ENCODE measurements at regions not wholly inside any gene's neighbourhood (a gene's known extent, or its start where the extent isn't known, plus 50 kb on each side); places are given as distances from the start of the nearest gene placed in this dataset.
"Not testable (repeated sequence)": the region's sequence is repeated elsewhere in the genome, so short reads cannot be mapped to it uniquely, and the experiment has no call there.

DNA sequence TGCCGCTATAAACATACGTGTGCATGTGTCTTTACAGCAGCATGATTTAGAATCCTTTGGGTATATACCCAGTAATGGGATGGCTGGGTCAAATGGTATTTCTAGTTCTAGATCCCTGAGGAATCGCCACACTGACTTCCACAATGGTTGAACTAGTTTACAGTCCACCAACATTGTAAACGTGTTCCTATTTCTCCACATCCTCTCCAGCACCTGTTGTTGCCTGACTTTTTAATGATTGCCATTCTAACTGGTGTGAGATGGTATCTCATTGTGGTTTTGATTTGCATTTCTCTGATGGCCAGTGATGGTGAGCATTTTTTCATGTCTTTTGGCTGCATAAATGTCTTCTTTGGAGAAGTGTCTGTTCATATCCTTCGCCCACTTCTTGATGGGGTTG is 121.1 kb downstream of the CRYBB2 start:
- H4K5ac ChIP-seq (ENCODE audit: insufficient read length, low read depth, low read length); H3K4me1 ChIP-seq (replicated peaks in 1 of 4; ENCODE audit: control insufficient read depth in 3 of 4, insufficient read depth in 4 of 4, low read length in 3 of 4); H3K4me3 ChIP-seq (ENCODE audit: extremely low read depth in 1 of 4, insufficient read depth in 2 of 4, low read depth in 3 of 4, low read length in 4 of 4); H3K14ac ChIP-seq (ENCODE audit: insufficient read length); H4K8ac ChIP-seq (ENCODE audit: extremely low read depth, insufficient read depth, low read length); H3K27ac ChIP-seq (ENCODE audit: low read depth, low read length); H3K23ac ChIP-seq (ENCODE audit: insufficient read length); H2BK12ac ChIP-seq (ENCODE audit: low read depth, low read length); H4K20me1 ChIP-seq (replicated peaks in 1 of 2; ENCODE audit: control insufficient read depth in 1 of 2, insufficient read depth in 2 of 2, low read length in 2 of 2); H2BK15ac ChIP-seq (ENCODE audit: low read length); CTCF ChIA-PET (ENCODE audit: partially characterized antibody); H3K36me3 ChIP-seq (ENCODE audit: control insufficient read depth in 2 of 4, insufficient read depth in 4 of 4, low read length in 3 of 4); DNase-seq (ENCODE audit: low read depth in 1 of 2, low spot score in 2 of 2); H3K56ac ChIP-seq (replicated peaks; ENCODE audit: insufficient read length, low read depth, low read length); H2BK120ac ChIP-seq (replicated peaks; ENCODE audit: low read depth, low read length); H3K27me3 ChIP-seq (replicated peaks in 1 of 4; ENCODE audit: control insufficient read depth in 3 of 4, extremely low read depth in 1 of 4, insufficient read depth in 3 of 4, low read length in 3 of 4); H3K4ac ChIP-seq (replicated peaks; ENCODE audit: insufficient read length, low read depth, low read length); POLR2A ChIA-PET (ENCODE audit: partially characterized antibody); H3K18ac ChIP-seq (ENCODE audit: extremely low read depth, low read length); FAIRE-seq; H2AK5ac ChIP-seq (ENCODE audit: low read depth, low read length); H3K79me2 ChIP-seq (ENCODE audit: control insufficient read depth in 1 of 2, insufficient read depth in 2 of 2, low read length in 2 of 2); H3K9ac ChIP-seq (replicated peaks in 1 of 4; ENCODE audit: extremely low read depth in 1 of 4, low read depth in 3 of 4, low read length in 3 of 4); H3K79me1 ChIP-seq (ENCODE audit: low read depth, low read length); H3K4me2 ChIP-seq (ENCODE audit: insufficient read depth in 1 of 2, low read depth in 2 of 2, low read length in 2 of 2); H3K23me2 ChIP-seq (ENCODE audit: low read depth, low read length); H2AFZ ChIP-seq (ENCODE audit: low read length); H2BK5ac ChIP-seq (ENCODE audit: low read depth, low read length); H2BK20ac ChIP-seq (ENCODE audit: low read length); H4K91ac ChIP-seq (replicated peaks; ENCODE audit: insufficient read length, low read length): not testable (repeated sequence)
- H3K9me3 ChIP-seq (ENCODE audit: insufficient read depth in 2 of 2, low read depth in 1 of 2, low read length in 1 of 2) = peaks cover 3 to 17% of the 10 kb centered on the region in 2 experiments; a peak in 2 of 4 replicates
- 89% methylated on average over 5 of the region's 5 CpGs; no CpG with 5 or more reads in 1 of the 2 experiments for WGBS, 2 experiments (ENCODE audit: extremely low coverage in 1 of 2, insufficient coverage in 1 of 2, insufficient read length in 1 of 2, insufficient replicate concordance in 2 of 2, low coverage in 1 of 2, low lambda C conversion rate in 2 of 2, missing lambda C conversion rate in 1 of 2)

DNA sequence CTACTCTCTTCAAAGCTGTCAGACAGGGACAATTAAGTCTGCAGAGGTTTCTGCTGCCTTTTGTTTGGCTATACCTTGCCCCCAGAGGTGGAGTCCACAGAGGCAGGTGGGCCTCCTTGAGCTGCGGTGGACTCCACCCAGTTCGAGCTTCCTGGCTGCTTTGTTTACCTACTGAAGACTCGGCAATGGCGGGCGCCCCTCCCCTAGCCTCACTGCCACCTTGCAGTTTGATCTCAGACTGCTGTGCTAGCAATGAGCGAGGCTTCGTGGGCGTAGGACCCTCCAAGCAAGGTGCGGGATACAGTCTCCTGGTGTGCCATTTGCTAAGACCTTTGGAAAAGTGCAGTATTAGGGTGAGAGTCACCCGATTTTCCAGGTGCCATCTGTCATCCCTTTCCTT is 124.9 kb downstream of the CRYBB2 start:
- H4K5ac ChIP-seq (ENCODE audit: insufficient read length, low read depth, low read length); H3K14ac ChIP-seq (ENCODE audit: insufficient read length); H4K8ac ChIP-seq (ENCODE audit: extremely low read depth, insufficient read depth, low read length); POLR2A ChIA-PET (ENCODE audit: partially characterized antibody); H4K20me1 ChIP-seq (replicated peaks in 1 of 2; ENCODE audit: control insufficient read depth in 1 of 2, insufficient read depth in 2 of 2, low read length in 2 of 2); H3K9ac ChIP-seq (replicated peaks in 1 of 4; ENCODE audit: extremely low read depth in 1 of 4, low read depth in 3 of 4, low read length in 3 of 4); H3K56ac ChIP-seq (replicated peaks; ENCODE audit: insufficient read length, low read depth, low read length); H3K4me2 ChIP-seq (ENCODE audit: insufficient read depth in 1 of 2, low read depth in 2 of 2, low read length in 2 of 2); H3K4me1 ChIP-seq (replicated peaks in 1 of 4; ENCODE audit: control insufficient read depth in 3 of 4, insufficient read depth in 4 of 4, low read length in 3 of 4); H2BK120ac ChIP-seq (replicated peaks; ENCODE audit: low read depth, low read length); H3K23me2 ChIP-seq (ENCODE audit: low read depth, low read length); H2BK20ac ChIP-seq (ENCODE audit: low read length); H3K27ac ChIP-seq (ENCODE audit: low read depth, low read length); H2AFZ ChIP-seq (ENCODE audit: low read length); H2BK12ac ChIP-seq (ENCODE audit: low read depth, low read length); H3K4ac ChIP-seq (replicated peaks; ENCODE audit: insufficient read length, low read depth, low read length); FAIRE-seq; H3K27me3 ChIP-seq (replicated peaks in 1 of 4; ENCODE audit: control insufficient read depth in 3 of 4, extremely low read depth in 1 of 4, insufficient read depth in 3 of 4, low read length in 3 of 4); H4K91ac ChIP-seq (replicated peaks; ENCODE audit: insufficient read length, low read length); H3K79me1 ChIP-seq (ENCODE audit: low read depth, low read length); H3K23ac ChIP-seq (ENCODE audit: insufficient read length); H3K79me2 ChIP-seq (ENCODE audit: control insufficient read depth in 1 of 2, insufficient read depth in 2 of 2, low read length in 2 of 2); H2BK15ac ChIP-seq (ENCODE audit: low read length); DNase-seq (ENCODE audit: low read depth in 1 of 2, low spot score in 2 of 2); H2BK5ac ChIP-seq (ENCODE audit: low read depth, low read length); H3K4me3 ChIP-seq (ENCODE audit: extremely low read depth in 1 of 4, insufficient read depth in 2 of 4, low read depth in 3 of 4, low read length in 4 of 4); H3K18ac ChIP-seq (ENCODE audit: extremely low read depth, low read length); H2AK5ac ChIP-seq (ENCODE audit: low read depth, low read length): not testable (repeated sequence)
- 87% methylated on average over 10 of the region's 10 CpGs; no CpG with 5 or more reads in 1 of the 2 experiments for WGBS, 2 experiments (ENCODE audit: extremely low coverage in 1 of 2, insufficient coverage in 1 of 2, insufficient read length in 1 of 2, insufficient replicate concordance in 2 of 2, low coverage in 1 of 2, low lambda C conversion rate in 2 of 2, missing lambda C conversion rate in 1 of 2)
- Histone ChIP-seq H3K36me3 (ENCODE audit: control insufficient read depth in 2 of 4, insufficient read depth in 4 of 4, low read length in 3 of 4) (peaks cover 0 to 24% (median 0%) of the 10 kb centered on the region in 4 experiments; a peak in 2 of 8 replicates), H3K9me3 (ENCODE audit: insufficient read depth in 2 of 2, low read depth in 1 of 2, low read length in 1 of 2) (peaks cover 5 to 33% of the 10 kb centered on the region in 2 experiments; a peak in 3 of 4 replicates)
- CTCF ChIA-PET (ENCODE audit: partially characterized antibody) = interaction anchor here (2.0 kb wide), 1 partner anchor 11 kb away, joined by 7 read pairs; no protein-coding TSS in a partner anchor

All from H1 (cell line).